Astrocyte (in vitro differentiated cells and primary cell): ENCODE measurements at regions not wholly inside any gene's neighbourhood (a gene's known extent, or its start where the extent isn't known, plus 50 kb on each side); places are given as distances from the start of the nearest gene placed in this dataset.

Experiments used
- DNase-seq: peaks from one replicate; pipeline ENCODE4 v3.0.0-alpha.2; 2010; ENCODE audit warnings: low read depth
- FAIRE-seq: peaks from 2 replicates; lab custom pipeline; 2011; peaks lifted over from hg19 to GRCh38; lab: Jason Lieb, UNC
- H2AFZ ChIP-seq: 2 replicates; pipeline ENCODE4 v1.6.0; 2012; ENCODE audit warnings: low read depth, low read length, inconsistent platforms
- H3K27ac ChIP-seq: 2 replicates; pipeline ENCODE4 v1.5.1; 2011; ENCODE audit warnings: low read depth, low read length, inconsistent platforms
- H3K27me3 ChIP-seq: 2 replicates; pipeline ENCODE4 v1.6.0; 2011; ENCODE audit warnings: low read length, inconsistent platforms; ENCODE audit not compliant: insufficient read depth
- H3K36me3 ChIP-seq: 2 replicates; pipeline ENCODE4 v1.5.1; 2011; ENCODE audit warnings: low read length, inconsistent platforms; ENCODE audit not compliant: insufficient read depth
- H3K4me1 ChIP-seq: 2 replicates; pipeline ENCODE4 v1.5.1; 2011; ENCODE audit warnings: low read length, inconsistent platforms; ENCODE audit not compliant: insufficient read depth
- H3K4me2 ChIP-seq: 2 replicates; pipeline ENCODE4 v1.6.0; 2012; ENCODE audit warnings: low read length, inconsistent platforms
- H3K4me3 ChIP-seq: 2 replicates; pipeline ENCODE4 v1.5.1; 2011; ENCODE audit warnings: low read depth, mild to moderate bottlenecking, low read length, inconsistent platforms; ENCODE audit not compliant: insufficient read depth
- H3K79me2 ChIP-seq: 2 replicates; pipeline ENCODE4 v1.6.0; 2012; ENCODE audit warnings: mild to moderate bottlenecking, low read length, inconsistent platforms; ENCODE audit not compliant: insufficient read depth
- H3K9ac ChIP-seq: 2 replicates; pipeline ENCODE4 v1.6.0; 2012; ENCODE audit warnings: mild to moderate bottlenecking, low read length, inconsistent platforms
- H3K9me3 ChIP-seq: 2 replicates; pipeline ENCODE4 v1.5.1; 2012; ENCODE audit warnings: low read depth, mild to moderate bottlenecking, low read length, inconsistent platforms; ENCODE audit not compliant: insufficient read depth
- H4K20me1 ChIP-seq: 2 replicates; pipeline ENCODE4 v1.6.0; 2012; ENCODE audit warnings: low read length, inconsistent platforms; ENCODE audit not compliant: insufficient read depth
- H3K27ac Mint-ChIP-seq: one replicate; pipeline ENCODE4 v1.8.0; 2021; ENCODE audit warnings: mild to moderate bottlenecking, mixed read lengths; ENCODE audit not compliant: unreplicated experiment
- H3K27me3 Mint-ChIP-seq: one replicate; pipeline ENCODE4 v1.8.0; 2021; ENCODE audit warnings: low read depth, mixed read lengths; ENCODE audit not compliant: unreplicated experiment
- H3K36me3 Mint-ChIP-seq: one replicate; pipeline ENCODE4 v1.8.0; 2021; ENCODE audit warnings: low read depth, mixed read lengths; ENCODE audit not compliant: unreplicated experiment
- H3K4me1 Mint-ChIP-seq: one replicate; pipeline ENCODE4 v1.8.0; 2021; ENCODE audit warnings: low read depth, mixed read lengths; ENCODE audit not compliant: unreplicated experiment
- H3K4me3 Mint-ChIP-seq: one replicate; pipeline ENCODE4 v1.8.0; 2021; ENCODE audit warnings: mild to moderate bottlenecking, moderate library complexity, mixed read lengths; ENCODE audit not compliant: unreplicated experiment
- H3K9me3 Mint-ChIP-seq: one replicate; pipeline ENCODE4 v1.8.0; 2021; ENCODE audit warnings: mild to moderate bottlenecking, mixed read lengths; ENCODE audit not compliant: unreplicated experiment
- EZH2 ChIP-seq: IDR thresholded peaks from 2 replicates; pipeline ENCODE4 v1.6.1; 2012; ENCODE audit warnings: mild to moderate bottlenecking, low read length, inconsistent platforms; ENCODE audit not compliant: insufficient read depth
- TF ChIP-seq, protein P1 (sequence below): IDR thresholded peaks from 2 replicates; pipeline ENCODE4 v1.5.1; 2011; ENCODE audit warnings: low read depth, mild to moderate bottlenecking, inconsistent platforms, low read length, moderate library complexity; ENCODE audit not compliant: insufficient read depth

DNA sequence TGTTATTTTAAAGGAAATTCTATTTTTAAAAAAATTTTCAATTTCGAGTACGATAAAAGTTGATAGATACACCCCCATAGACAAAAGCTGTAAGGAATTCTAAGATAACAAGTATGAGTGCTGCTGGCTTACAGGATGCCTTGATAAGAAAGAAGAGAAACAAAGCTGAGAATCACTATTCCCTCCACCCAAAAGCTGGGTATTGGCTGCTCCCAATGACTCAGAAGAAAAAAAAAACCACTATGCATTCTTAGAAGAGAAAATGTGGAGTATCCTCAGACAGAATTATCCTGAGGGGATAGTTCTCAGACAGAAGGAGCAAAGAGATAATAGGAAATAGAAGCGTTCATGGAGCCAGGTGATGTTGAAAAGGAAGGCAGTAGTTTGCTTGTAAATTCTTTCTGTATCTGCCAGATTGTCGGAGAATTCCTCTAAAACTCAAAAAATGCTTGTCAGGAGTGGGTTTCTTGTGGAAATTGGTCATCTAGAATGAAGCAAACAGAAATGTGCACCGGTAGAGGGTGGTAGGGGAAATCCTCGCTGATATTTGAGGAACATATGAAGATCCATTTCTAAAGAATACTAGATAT, 217.5 kb upstream of the ADAMTS3 start:
- no peak for TF ChIP-seq EZH2
- TF ChIP-seq, protein P1, sequence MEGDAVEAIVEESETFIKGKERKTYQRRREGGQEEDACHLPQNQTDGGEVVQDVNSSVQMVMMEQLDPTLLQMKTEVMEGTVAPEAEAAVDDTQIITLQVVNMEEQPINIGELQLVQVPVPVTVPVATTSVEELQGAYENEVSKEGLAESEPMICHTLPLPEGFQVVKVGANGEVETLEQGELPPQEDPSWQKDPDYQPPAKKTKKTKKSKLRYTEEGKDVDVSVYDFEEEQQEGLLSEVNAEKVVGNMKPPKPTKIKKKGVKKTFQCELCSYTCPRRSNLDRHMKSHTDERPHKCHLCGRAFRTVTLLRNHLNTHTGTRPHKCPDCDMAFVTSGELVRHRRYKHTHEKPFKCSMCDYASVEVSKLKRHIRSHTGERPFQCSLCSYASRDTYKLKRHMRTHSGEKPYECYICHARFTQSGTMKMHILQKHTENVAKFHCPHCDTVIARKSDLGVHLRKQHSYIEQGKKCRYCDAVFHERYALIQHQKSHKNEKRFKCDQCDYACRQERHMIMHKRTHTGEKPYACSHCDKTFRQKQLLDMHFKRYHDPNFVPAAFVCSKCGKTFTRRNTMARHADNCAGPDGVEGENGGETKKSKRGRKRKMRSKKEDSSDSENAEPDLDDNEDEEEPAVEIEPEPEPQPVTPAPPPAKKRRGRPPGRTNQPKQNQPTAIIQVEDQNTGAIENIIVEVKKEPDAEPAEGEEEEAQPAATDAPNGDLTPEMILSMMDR: no peak
- Histone ChIP-seq H4K20me1 (no peaks in the 10 kb centered on the region), H3K79me2 (no peaks in the 10 kb centered on the region), H3K36me3 (no peaks in the 10 kb centered on the region), H3K27ac (no peak overlapping the region), H3K27me3 (no peaks in the 10 kb centered on the region), H3K9ac (no peak overlapping the region), H3K9me3 (no peaks in the 10 kb centered on the region), H3K4me2 (no peak overlapping the region), H3K4me3 (no peak overlapping the region), H3K4me1 (no peaks in the 10 kb centered on the region), H2AFZ (no peak overlapping the region)
- Mint-ChIP-seq H3K4me3 (no peak overlapping the region), H3K36me3 (no peaks in the 10 kb centered on the region), H3K27me3 (no peaks in the 10 kb centered on the region), H3K4me1 (peaks cover 5% of the 10 kb centered on the region), H3K27ac (peak overlapping the region; percentile 0), H3K9me3 (peaks cover 4% of the 10 kb centered on the region)
- peak; percentile 14 for DNase-seq
- no peak for FAIRE-seq

- Histone ChIP-seq H3K27me3 (no peaks in the 10 kb centered on the region), H3K27ac (no peak overlapping the region), H3K4me1 (no peaks in the 10 kb centered on the region), H3K9me3 (no peaks in the 10 kb centered on the region), H3K4me3 (no peak overlapping the region), H4K20me1 (no peaks in the 10 kb centered on the region), H2AFZ (no peak overlapping the region), H3K79me2 (no peaks in the 10 kb centered on the region), H3K36me3 (no peaks in the 10 kb centered on the region), H3K4me2 (no peak overlapping the region), H3K9ac (no peak overlapping the region)
- Mint-ChIP-seq H3K9me3 (no peaks in the 10 kb centered on the region), H3K36me3 (no peaks in the 10 kb centered on the region), H3K27me3 (no peaks in the 10 kb centered on the region), H3K4me1 (no peaks in the 10 kb centered on the region), H3K4me3 (no peak overlapping the region), H3K27ac (no peak overlapping the region)
- TF ChIP-seq, protein P1: no peak
- no peak for TF ChIP-seq EZH2
- DNase-seq: peak; percentile 91
- FAIRE-seq: no peak
Measured at GRCh38 chr4:72779241-72779640, 210.2 kb upstream of the ADAMTS3 start.

DNA sequence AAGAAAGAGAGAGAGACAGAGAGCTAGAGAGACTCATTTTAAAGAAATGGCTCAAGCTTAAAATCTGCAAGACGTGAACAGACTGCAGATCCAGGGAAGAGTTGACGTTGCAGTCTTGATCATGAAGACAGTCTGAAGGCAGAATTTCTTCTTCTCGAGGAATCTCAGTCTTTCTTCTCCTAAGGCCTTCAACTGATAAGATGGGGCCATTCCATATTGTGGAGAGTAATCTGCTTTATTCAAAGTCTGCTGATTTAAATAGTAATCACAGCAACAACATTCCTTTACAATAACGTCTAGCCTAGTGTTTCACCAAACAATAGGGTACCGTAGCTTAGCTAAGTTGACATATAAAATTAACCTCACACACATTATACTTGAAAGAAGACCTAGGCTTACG, 208.4 kb upstream of the ADAMTS3 start:
- Mint-ChIP-seq H3K27me3 (no peaks in the 10 kb centered on the region), H3K36me3 (no peaks in the 10 kb centered on the region), H3K27ac (no peak overlapping the region), H3K4me3 (no peak overlapping the region), H3K4me1 (no peaks in the 10 kb centered on the region), H3K9me3 (no peaks in the 10 kb centered on the region)
- TF ChIP-seq, protein P1: no peak
- TF ChIP-seq EZH2: no peak
- no peaks in the 10 kb centered on the region for H3K27me3 ChIP-seq
- H3K27ac ChIP-seq: no peak overlapping the region
- no peak overlapping the region for H3K9ac ChIP-seq
- no peak overlapping the region for H3K4me3 ChIP-seq
- H3K79me2 ChIP-seq: no peaks in the 10 kb centered on the region
- H3K4me1 ChIP-seq: no peaks in the 10 kb centered on the region
- DNase-seq (no peak), FAIRE-seq (no peak)
- H3K4me2 ChIP-seq: no peak overlapping the region
- no peaks in the 10 kb centered on the region for H3K9me3 ChIP-seq
- no peak overlapping the region for H2AFZ ChIP-seq
- no peaks in the 10 kb centered on the region for H4K20me1 ChIP-seq
- H3K36me3 ChIP-seq: no peaks in the 10 kb centered on the region
